Nephron progenitor cell (in vitro differentiated cells): ENCODE measurements at regions not wholly inside any gene's neighbourhood (a gene's known extent, or its start where the extent isn't known, plus 50 kb on each side); places are given as distances from the start of the nearest gene placed in this dataset.

Experiments used
- DNase-seq: peaks from one replicate; pipeline ENCODE4 v3.0.0; 2021
- H3K27ac Mint-ChIP-seq: 2 replicates; pipeline ENCODE4 v1.8.0; 2021; ENCODE audit warnings: mild to moderate bottlenecking, moderate library complexity, mixed read lengths
- H3K27me3 Mint-ChIP-seq: 2 replicates; pipeline ENCODE4 v1.8.0; 2021; ENCODE audit warnings: mild to moderate bottlenecking, low read depth, mixed read lengths; ENCODE audit not compliant: poor library complexity
- H3K36me3 Mint-ChIP-seq: 2 replicates; pipeline ENCODE4 v1.8.0; 2021; ENCODE audit warnings: low read depth, mixed read lengths
- H3K4me1 Mint-ChIP-seq: 2 replicates; pipeline ENCODE4 v1.8.0; 2021; ENCODE audit warnings: mixed read lengths
- H3K4me3 Mint-ChIP-seq: 2 replicates; pipeline ENCODE4 v1.8.0; 2021; ENCODE audit warnings: mild to moderate bottlenecking, moderate library complexity, mixed read lengths
- H3K9me3 Mint-ChIP-seq: 2 replicates; pipeline ENCODE4 v1.8.0; 2021; ENCODE audit warnings: mild to moderate bottlenecking, moderate library complexity, mixed read lengths
- CTCF ChIP-seq: fragments of 200-600 bp; sonication (generic); IDR thresholded peaks from 2 replicates; pipeline ENCODE4 v1.5.0; 2021; ENCODE audit warnings: antibody characterized with exemption

GRCh38 chr12:127726671-127727315, 540.2 kb upstream of the TMEM132C start:
- no peaks in the 10 kb centered on the region for H3K36me3 Mint-ChIP-seq
- H3K4me1 Mint-ChIP-seq, result peaks cover 14% of the 10 kb centered on the region
- peaks cover 4% of the 10 kb centered on the region for H3K27me3 Mint-ChIP-seq
- H3K9me3 Mint-ChIP-seq, result peaks cover 7% of the 10 kb centered on the region
- no peak overlapping the region for H3K27ac Mint-ChIP-seq
- H3K4me3 Mint-ChIP-seq, result no peak overlapping the region
- DNase-seq, result no peak
- no peak for TF ChIP-seq CTCF

- Mint-ChIP-seq H3K9me3 (peaks cover 7% of the 10 kb centered on the region), H3K27me3 (no peaks in the 10 kb centered on the region), H3K36me3 (no peaks in the 10 kb centered on the region), H3K27ac (no peak overlapping the region), H3K4me3 (no peak overlapping the region), H3K4me1 (peaks cover 12% of the 10 kb centered on the region)
- no peak for DNase-seq
- no peak for TF ChIP-seq CTCF
These were observed 538.7 kb upstream of the TMEM132C start for GRCh38 chr12:127728285-127728684.

- Mint-ChIP-seq H3K9me3 (peaks cover 7% of the 10 kb centered on the region), H3K4me3 (no peak overlapping the region), H3K27ac (no peak overlapping the region), H3K36me3 (no peaks in the 10 kb centered on the region), H3K4me1 (peaks cover 11% of the 10 kb centered on the region), H3K27me3 (no peaks in the 10 kb centered on the region)
- DNase-seq, result no peak
- TF ChIP-seq CTCF, result no peak
These were observed 538.2 kb upstream of the TMEM132C start for GRCh38 chr12:127728729-127729128.

- no peak for DNase-seq
These were observed 537.6 kb upstream of the TMEM132C start for GRCh38 chr12:127729381-127729780.

GRCh38 chr12:127731657-127732056, 535.3 kb upstream of the TMEM132C start:
- Mint-ChIP-seq H3K27ac (peak overlapping the region; percentile 30), H3K27me3 (no peaks in the 10 kb centered on the region), H3K4me1 (peaks cover 11% of the 10 kb centered on the region), H3K9me3 (peaks cover 4% of the 10 kb centered on the region), H3K36me3 (no peaks in the 10 kb centered on the region), H3K4me3 (no peak overlapping the region)
- no peak for DNase-seq
- no peak for TF ChIP-seq CTCF

More at GRCh38 chr12:127729381-127729780, 537.6 kb upstream of the TMEM132C start:
- no peaks in the 10 kb centered on the region for H3K36me3 Mint-ChIP-seq
- H3K27ac Mint-ChIP-seq, result no peak overlapping the region
- no peaks in the 10 kb centered on the region for H3K27me3 Mint-ChIP-seq
- no peak for TF ChIP-seq CTCF
- no peak overlapping the region for H3K4me3 Mint-ChIP-seq
- peaks cover 7% of the 10 kb centered on the region for H3K9me3 Mint-ChIP-seq
- peaks cover 11% of the 10 kb centered on the region for H3K4me1 Mint-ChIP-seq

- DNase-seq, result no peak
- peaks cover 8% of the 10 kb centered on the region for H3K4me1 Mint-ChIP-seq
- no peak for TF ChIP-seq CTCF
- peaks cover 6% of the 10 kb centered on the region for H3K27me3 Mint-ChIP-seq
- no peak overlapping the region for H3K4me3 Mint-ChIP-seq
- peaks cover 6% of the 10 kb centered on the region for H3K9me3 Mint-ChIP-seq
- no peaks in the 10 kb centered on the region for H3K36me3 Mint-ChIP-seq
- H3K27ac Mint-ChIP-seq, result no peak overlapping the region
These were observed 524.7 kb upstream of the TMEM132C start for GRCh38 chr12:127742231-127742630.
